Panc1 (cell line): ENCODE measurements at regions not wholly inside any gene's neighbourhood (a gene's known extent, or its start where the extent isn't known, plus 50 kb on each side); places are given as distances from the start of the nearest gene placed in this dataset.

Experiments
- CTCF ChIP-seq: fragments of 450-650 bp; IDR thresholded peaks from 2 replicates; pipeline ENCODE4 v1.5.1; 2017; ENCODE audit warnings: mild to moderate bottlenecking
- TF ChIP-seq, protein P1 (sequence below), 2 experiments: IDR thresholded peaks; 2 replicates each; pipeline ENCODE4 v1.6.1; 2011 to 2012; ENCODE audit warnings: low read depth in 2 of 2, control low read depth in 1 of 2, low read length in 1 of 2, mild to moderate bottlenecking in 1 of 2, moderate library complexity in 1 of 2; ENCODE audit not compliant: insufficient read depth in 1 of 2

DNA sequence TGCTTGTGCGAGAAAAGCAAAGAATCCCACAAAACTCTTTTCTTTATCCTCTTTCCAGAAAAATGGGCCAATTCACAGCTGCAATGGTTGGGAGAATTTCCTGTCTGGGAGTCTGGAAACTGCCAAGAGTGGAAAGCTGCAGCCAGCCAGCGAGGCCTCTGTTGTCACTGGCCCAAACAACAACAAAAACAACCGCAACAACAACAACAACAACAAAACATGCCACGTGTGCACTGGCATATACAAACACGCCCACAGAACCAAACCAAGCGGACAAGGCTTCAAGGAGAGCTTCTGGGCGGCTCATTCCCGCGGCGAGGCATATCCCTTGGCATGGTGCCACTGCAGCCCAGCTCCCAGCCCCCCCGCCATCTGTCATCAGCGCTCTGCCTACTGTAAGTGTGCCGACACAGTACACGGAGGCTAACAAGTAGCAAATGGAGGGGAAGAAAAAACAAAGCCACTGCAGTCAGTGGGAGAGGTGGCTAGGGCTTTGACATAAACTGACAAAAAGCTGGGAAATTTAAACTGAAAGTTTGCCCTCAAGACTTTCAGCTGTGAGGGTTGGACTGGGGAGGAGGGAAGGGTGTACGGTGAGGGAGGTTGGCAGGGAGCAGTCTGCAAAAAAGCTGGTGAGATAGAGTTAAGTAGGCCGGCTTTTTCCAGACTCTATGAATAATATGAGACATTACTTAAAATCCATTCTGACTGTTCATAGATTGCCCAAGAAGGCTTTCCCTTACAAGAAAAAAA lies 165.0 kb upstream of the ZNF462 start:
- no peak for TF ChIP-seq CTCF
- TF ChIP-seq, protein P1, sequence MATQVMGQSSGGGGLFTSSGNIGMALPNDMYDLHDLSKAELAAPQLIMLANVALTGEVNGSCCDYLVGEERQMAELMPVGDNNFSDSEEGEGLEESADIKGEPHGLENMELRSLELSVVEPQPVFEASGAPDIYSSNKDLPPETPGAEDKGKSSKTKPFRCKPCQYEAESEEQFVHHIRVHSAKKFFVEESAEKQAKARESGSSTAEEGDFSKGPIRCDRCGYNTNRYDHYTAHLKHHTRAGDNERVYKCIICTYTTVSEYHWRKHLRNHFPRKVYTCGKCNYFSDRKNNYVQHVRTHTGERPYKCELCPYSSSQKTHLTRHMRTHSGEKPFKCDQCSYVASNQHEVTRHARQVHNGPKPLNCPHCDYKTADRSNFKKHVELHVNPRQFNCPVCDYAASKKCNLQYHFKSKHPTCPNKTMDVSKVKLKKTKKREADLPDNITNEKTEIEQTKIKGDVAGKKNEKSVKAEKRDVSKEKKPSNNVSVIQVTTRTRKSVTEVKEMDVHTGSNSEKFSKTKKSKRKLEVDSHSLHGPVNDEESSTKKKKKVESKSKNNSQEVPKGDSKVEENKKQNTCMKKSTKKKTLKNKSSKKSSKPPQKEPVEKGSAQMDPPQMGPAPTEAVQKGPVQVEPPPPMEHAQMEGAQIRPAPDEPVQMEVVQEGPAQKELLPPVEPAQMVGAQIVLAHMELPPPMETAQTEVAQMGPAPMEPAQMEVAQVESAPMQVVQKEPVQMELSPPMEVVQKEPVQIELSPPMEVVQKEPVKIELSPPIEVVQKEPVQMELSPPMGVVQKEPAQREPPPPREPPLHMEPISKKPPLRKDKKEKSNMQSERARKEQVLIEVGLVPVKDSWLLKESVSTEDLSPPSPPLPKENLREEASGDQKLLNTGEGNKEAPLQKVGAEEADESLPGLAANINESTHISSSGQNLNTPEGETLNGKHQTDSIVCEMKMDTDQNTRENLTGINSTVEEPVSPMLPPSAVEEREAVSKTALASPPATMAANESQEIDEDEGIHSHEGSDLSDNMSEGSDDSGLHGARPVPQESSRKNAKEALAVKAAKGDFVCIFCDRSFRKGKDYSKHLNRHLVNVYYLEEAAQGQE (IDR thresholded peaks at IDR 0.05; ENCODE audit: insufficient read depth in 1 of 2, low read depth in 2 of 2, low read length in 1 of 2) = no peak
